Activated T-cell treated with anti-CD3 and anti-CD28 coated beads, Interleukin-2, amount 50 U/mL, for 48 hours (primary cell): ENCODE measurements at regions not wholly inside any gene's neighbourhood (a gene's known extent, or its start where the extent isn't known, plus 50 kb on each side); places are given as distances from the start of the nearest gene placed in this dataset.

Experiments used
- DNase-seq, 2 experiments: peaks; one replicate each; pipeline ENCODE4 v3.0.0-alpha.2; 2020

- no peak for DNase-seq
These were observed 65.5 kb upstream of the THY1 start for GRCh38 chr11:119488256-119488995.

- DNase-seq, result no peak
These were observed 63.8 kb upstream of the THY1 start for GRCh38 chr11:119486691-119487259.

- DNase-seq, result no peak
These were observed 63.0 kb upstream of the THY1 start for GRCh38 chr11:119486016-119486415.

- peak in 1 of 2 experiments; percentile 26 for DNase-seq
These were observed 62.0 kb upstream of the THY1 start for GRCh38 chr11:119484741-119485605.

- no peak for DNase-seq
These were observed 61.0 kb upstream of the THY1 start for GRCh38 chr11:119483881-119484371.

- no peak for DNase-seq
These were observed 60.4 kb upstream of the THY1 start for GRCh38 chr11:119483341-119483880.

- DNase-seq, result no peak
These were observed 59.6 kb upstream of the THY1 start for GRCh38 chr11:119482521-119483011.

GRCh38 chr11:119481667-119482400, 58.9 kb upstream of the THY1 start:
- no peak for DNase-seq

GRCh38 chr11:119481021-119481666, 58.2 kb upstream of the THY1 start:
- DNase-seq, result peak; percentile 90 to 91

- no peak for DNase-seq
These were observed 57.5 kb upstream of the THY1 start for GRCh38 chr11:119480380-119481020.

GRCh38 chr11:119479685-119480275, 56.8 kb upstream of the THY1 start:
- peak in 1 of 2 experiments; percentile 3 for DNase-seq

GRCh38 chr11:119478711-119479285, 55.8 kb upstream of the THY1 start:
- DNase-seq, result peak in 1 of 2 experiments; percentile 7

GRCh38 chr11:119476666-119477331, 53.8 kb upstream of the THY1 start:
- peak in 1 of 2 experiments; percentile 12 for DNase-seq

- no peak for DNase-seq
These were observed 53.1 kb upstream of the THY1 start for GRCh38 chr11:119476038-119476437.

GRCh38 chr11:119474682-119475596, 52.0 kb upstream of the THY1 start:
- DNase-seq, result peak; percentile 68 to 77

GRCh38 chr11:119473901-119474681, 51.1 kb upstream of the THY1 start:
- peak in 1 of 2 experiments; percentile 1 for DNase-seq

GRCh38 chr11:119473226-119473625, 50.3 kb upstream of the THY1 start:
- no peak for DNase-seq

- DNase-seq, result no peak
These were observed 49.9 kb upstream of the THY1 start for GRCh38 chr11:119472856-119473222.
